ENCODE measurements at regions not wholly inside any gene's neighbourhood (a gene's known extent, or its start where the extent isn't known, plus 50 kb on each side); places are given as distances from the start of the nearest gene placed in this dataset.

DNA sequence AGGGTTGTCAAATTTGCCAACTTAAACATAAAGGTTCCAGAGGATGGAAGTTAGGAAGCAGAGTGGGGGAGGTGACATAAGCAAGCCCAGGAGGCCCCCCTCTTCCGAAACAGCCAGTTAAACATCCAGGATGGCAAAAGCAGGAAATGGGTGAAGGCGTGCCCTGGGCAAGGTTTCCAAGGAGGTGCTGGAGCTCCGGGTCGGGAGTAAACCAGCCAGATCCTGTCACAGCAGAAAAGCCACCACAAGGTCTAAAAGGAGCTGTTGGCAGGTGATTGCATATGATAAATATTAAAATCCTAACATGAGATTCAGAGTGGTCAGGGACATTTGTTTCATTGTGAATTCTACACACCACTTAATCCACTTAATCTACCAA is 572.2 kb upstream of the SALL3 start:
- H3K27me3 ChIP-seq (ENCODE audit: control insufficient read depth, insufficient read depth, low read length), result no peaks in the 10 kb centered on the region
- Mint-ChIP-seq H3K4me3 (no peak overlapping the region), H3K27ac (peak overlapping the region in 1 of 3 donors; percentile 17), H3K27me3 (no peaks in the 10 kb centered on the region), H3K36me3 (no peaks in the 10 kb centered on the region), H3K9me3 (peaks cover 0 to 5% (median 0%) of the 10 kb centered on the region in 7 donors), H3K4me1 (peaks cover 0 to 12% (median 5%) of the 10 kb centered on the region in 4 donors)
- H3K27ac ChIP-seq (ENCODE audit: insufficient read depth, low read length, poor library complexity, severe bottlenecking), result no peak overlapping the region
- ATAC-seq (ENCODE audit: low read depth in 2 of 2), result no peak
- H3K4me1 ChIP-seq (ENCODE audit: control insufficient read depth, insufficient read depth, low read length, poor library complexity, severe bottlenecking), result no peaks in the 10 kb centered on the region
- no peaks in the 10 kb centered on the region for H3K36me3 ChIP-seq (ENCODE audit: control insufficient read depth, insufficient read depth, low read length)
- H3K4me3 ChIP-seq (ENCODE audit: low read depth, low read length), result no peak overlapping the region
- no peak for DNase-seq
- H3K9me3 ChIP-seq (ENCODE audit: control insufficient read depth in 2 of 2, low read length in 2 of 2), result no peaks in the 10 kb centered on the region

DNA sequence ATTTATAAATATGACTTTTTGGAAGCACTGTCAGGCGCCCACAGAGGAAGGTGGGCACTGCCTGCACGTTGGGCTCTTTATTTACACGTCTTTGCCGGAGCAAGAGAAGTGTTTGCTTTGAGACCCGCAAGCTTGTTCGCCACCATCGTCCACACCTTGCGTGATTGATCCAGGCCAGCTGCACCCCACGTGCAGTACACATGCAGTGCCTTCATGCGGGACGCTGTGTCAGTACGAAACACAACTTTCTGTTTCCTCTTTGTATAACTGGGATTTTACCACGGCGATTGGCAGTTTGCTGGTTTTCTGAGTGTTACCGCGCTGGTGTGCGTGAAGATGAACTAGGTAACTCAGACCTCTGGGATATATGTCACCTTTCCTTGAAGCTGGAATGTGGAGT is 571.0 kb upstream of the SALL3 start:
- H3K4me3 ChIP-seq (ENCODE audit: low read depth, low read length), result no peak overlapping the region
- no peaks in the 10 kb centered on the region for H3K9me3 ChIP-seq (ENCODE audit: control insufficient read depth in 2 of 2, low read length in 2 of 2)
- no peaks in the 10 kb centered on the region for H3K36me3 Mint-ChIP-seq
- no peaks in the 10 kb centered on the region for H3K27me3 Mint-ChIP-seq
- H3K4me1 ChIP-seq (ENCODE audit: control insufficient read depth, insufficient read depth, low read length, poor library complexity, severe bottlenecking), result no peaks in the 10 kb centered on the region
- no peaks in the 10 kb centered on the region for H3K36me3 ChIP-seq (ENCODE audit: control insufficient read depth, insufficient read depth, low read length)
- no peak overlapping the region for H3K27ac Mint-ChIP-seq
- H3K27me3 ChIP-seq (ENCODE audit: control insufficient read depth, insufficient read depth, low read length), result no peaks in the 10 kb centered on the region
- ATAC-seq (ENCODE audit: low read depth in 2 of 2) (no peak), DNase-seq (no peak)
- H3K4me1 Mint-ChIP-seq, result peaks cover 0 to 12% (median 5%) of the 10 kb centered on the region in 4 donors
- H3K9me3 Mint-ChIP-seq, result peaks cover 0 to 5% (median 0%) of the 10 kb centered on the region in 7 donors
- no peak overlapping the region for H3K27ac ChIP-seq (ENCODE audit: insufficient read depth, low read length, poor library complexity, severe bottlenecking)
- no peak overlapping the region for H3K4me3 Mint-ChIP-seq

DNA sequence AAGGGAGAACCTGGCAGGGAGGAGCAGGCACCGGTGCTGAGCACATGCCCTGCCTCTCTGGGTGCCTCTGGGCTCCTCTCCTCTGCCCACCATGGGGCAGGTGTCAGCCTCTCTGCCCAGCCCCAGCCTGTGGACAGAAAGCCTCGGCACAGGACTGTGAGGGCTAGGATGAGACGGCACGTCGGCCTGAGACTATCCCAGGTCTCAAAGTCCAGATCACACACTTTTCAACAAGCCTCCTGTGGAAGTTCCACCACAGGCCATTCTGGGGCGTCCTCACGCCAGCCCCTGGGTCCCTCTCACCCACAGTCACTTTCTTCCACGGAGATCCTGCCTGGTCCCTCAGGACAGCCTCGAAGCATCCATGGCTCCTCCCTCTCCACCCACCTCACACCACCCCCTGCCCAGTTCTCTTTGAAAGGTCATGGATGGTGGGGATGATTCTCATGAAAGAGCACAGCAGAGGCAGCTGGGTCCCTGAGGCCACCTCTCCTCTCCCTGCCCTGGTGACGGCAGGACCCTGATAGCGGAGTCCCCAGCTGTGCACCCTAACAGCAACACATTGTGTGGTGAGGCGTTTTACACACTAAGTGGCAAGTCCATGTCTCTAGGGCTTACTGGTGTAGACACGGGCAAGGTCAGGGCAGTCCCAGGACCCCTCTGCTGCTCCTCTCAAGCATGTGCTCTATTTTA is 569.4 kb upstream of the SALL3 start:
- no peaks in the 10 kb centered on the region for H3K36me3 Mint-ChIP-seq
- H3K9me3 Mint-ChIP-seq, result peaks cover 0 to 5% (median 0%) of the 10 kb centered on the region in 7 donors
- H3K36me3 ChIP-seq (ENCODE audit: control insufficient read depth, insufficient read depth, low read length), result no peaks in the 10 kb centered on the region
- no peak for ATAC-seq (ENCODE audit: low read depth in 2 of 2)
- H3K4me3 Mint-ChIP-seq, result no peak overlapping the region
- H3K4me3 ChIP-seq (ENCODE audit: low read depth, low read length), result no peak overlapping the region
- no peaks in the 10 kb centered on the region for H3K4me1 ChIP-seq (ENCODE audit: control insufficient read depth, insufficient read depth, low read length, poor library complexity, severe bottlenecking)
- no peaks in the 10 kb centered on the region for H3K9me3 ChIP-seq (ENCODE audit: control insufficient read depth in 2 of 2, low read length in 2 of 2)
- H3K27me3 ChIP-seq (ENCODE audit: control insufficient read depth, insufficient read depth, low read length), result no peaks in the 10 kb centered on the region
- no peak overlapping the region for H3K27ac Mint-ChIP-seq
- no peak overlapping the region for H3K27ac ChIP-seq (ENCODE audit: insufficient read depth, low read length, poor library complexity, severe bottlenecking)
- peaks cover 0 to 12% (median 5%) of the 10 kb centered on the region in 4 donors for H3K4me1 Mint-ChIP-seq
- no peak for DNase-seq
- H3K27me3 Mint-ChIP-seq, result no peaks in the 10 kb centered on the region

DNA sequence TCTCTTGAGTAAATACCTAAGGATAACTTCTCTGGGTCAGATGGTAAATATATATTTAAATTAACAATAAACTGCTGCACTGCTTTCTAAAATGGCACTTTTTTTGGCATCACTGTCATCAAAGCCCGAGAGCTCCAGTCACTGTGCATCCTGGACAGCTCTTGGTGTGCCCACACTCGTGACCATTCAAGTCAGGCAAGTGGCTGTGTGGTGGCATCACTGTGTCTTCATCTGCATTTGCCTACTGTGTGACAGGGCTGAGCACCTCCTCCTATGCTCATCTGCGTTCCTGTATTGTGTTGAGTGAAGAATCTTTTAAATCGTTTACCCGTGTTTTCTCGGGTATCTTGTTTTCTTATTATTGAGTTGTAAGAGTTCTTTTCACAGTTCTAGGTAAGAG is 568.1 kb upstream of the SALL3 start:
- Histone ChIP-seq H3K4me3 (ENCODE audit: low read depth, low read length) (no peak overlapping the region), H3K4me1 (ENCODE audit: control insufficient read depth, insufficient read depth, low read length, poor library complexity, severe bottlenecking) (no peaks in the 10 kb centered on the region), H3K36me3 (ENCODE audit: control insufficient read depth, insufficient read depth, low read length) (no peaks in the 10 kb centered on the region), H3K27me3 (ENCODE audit: control insufficient read depth, insufficient read depth, low read length) (no peaks in the 10 kb centered on the region), H3K27ac (ENCODE audit: insufficient read depth, low read length, poor library complexity, severe bottlenecking) (no peak overlapping the region), H3K9me3 (ENCODE audit: control insufficient read depth in 2 of 2, low read length in 2 of 2) (no peaks in the 10 kb centered on the region)
- Mint-ChIP-seq H3K36me3 (no peaks in the 10 kb centered on the region), H3K9me3 (peaks cover 0 to 7% (median 0%) of the 10 kb centered on the region in 7 donors), H3K27ac (no peak overlapping the region), H3K4me1 (peaks cover 0 to 9% (median 5%) of the 10 kb centered on the region in 4 donors), H3K27me3 (no peaks in the 10 kb centered on the region), H3K4me3 (no peak overlapping the region)
- DNase-seq (no peak), ATAC-seq (ENCODE audit: low read depth in 2 of 2) (no peak)

DNA sequence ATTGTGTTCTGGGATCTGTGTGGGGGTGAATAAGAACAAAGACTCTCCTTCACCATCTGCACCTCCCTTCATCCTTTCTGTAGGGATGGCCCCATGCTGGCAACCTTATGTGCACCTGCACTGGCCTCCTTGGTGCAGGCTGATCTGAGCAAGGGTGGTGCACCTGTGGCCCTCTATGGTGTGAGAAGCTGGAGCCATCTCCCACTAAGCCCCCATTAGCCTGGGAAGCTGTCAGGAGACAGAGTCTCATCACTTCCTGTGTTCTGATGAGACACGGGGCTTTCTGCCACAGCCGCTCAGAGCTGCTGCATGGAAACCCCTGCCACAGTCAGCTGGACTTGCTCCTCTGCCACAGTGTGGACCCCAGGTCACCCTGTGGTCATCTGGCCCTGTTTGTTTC is 565.3 kb upstream of the SALL3 start:
- H3K4me3 Mint-ChIP-seq, result no peak overlapping the region
- Histone ChIP-seq H3K9me3 (ENCODE audit: control insufficient read depth in 2 of 2, low read length in 2 of 2) (no peaks in the 10 kb centered on the region), H3K4me1 (ENCODE audit: control insufficient read depth, insufficient read depth, low read length, poor library complexity, severe bottlenecking) (no peaks in the 10 kb centered on the region), H3K36me3 (ENCODE audit: control insufficient read depth, insufficient read depth, low read length) (no peaks in the 10 kb centered on the region), H3K4me3 (ENCODE audit: low read depth, low read length) (no peak overlapping the region), H3K27ac (ENCODE audit: insufficient read depth, low read length, poor library complexity, severe bottlenecking) (no peak overlapping the region), H3K27me3 (ENCODE audit: control insufficient read depth, insufficient read depth, low read length) (no peaks in the 10 kb centered on the region)
- peaks cover 0 to 5% (median 0%) of the 10 kb centered on the region in 7 donors for H3K9me3 Mint-ChIP-seq
- no peak overlapping the region for H3K27ac Mint-ChIP-seq
- DNase-seq, result no peak
- H3K27me3 Mint-ChIP-seq, result no peaks in the 10 kb centered on the region
- H3K36me3 Mint-ChIP-seq, result no peaks in the 10 kb centered on the region
- no peak for ATAC-seq (ENCODE audit: low read depth in 2 of 2)
- no peaks in the 10 kb centered on the region for H3K4me1 Mint-ChIP-seq

DNA sequence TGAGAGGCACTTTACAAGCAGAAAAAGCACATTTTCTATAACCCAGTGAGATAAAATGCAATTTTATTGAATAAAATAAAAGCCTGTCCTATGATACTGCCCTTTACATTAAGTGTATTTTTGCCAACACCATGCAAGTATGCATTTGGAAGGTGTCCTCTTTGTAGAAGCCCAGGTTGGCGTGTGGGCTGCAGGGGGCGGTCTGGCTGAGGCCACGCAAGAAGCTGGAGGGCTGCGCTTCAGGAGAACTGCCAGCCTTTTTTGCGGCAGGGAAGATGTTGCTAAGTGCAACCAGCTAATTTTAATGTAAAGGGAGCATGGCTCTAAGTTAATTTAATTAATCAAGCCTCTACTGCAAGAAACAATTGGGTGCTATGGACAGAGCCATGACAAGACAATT is 562.8 kb upstream of the SALL3 start:
- H3K4me3 ChIP-seq (ENCODE audit: low read depth, low read length), result no peak overlapping the region
- DNase-seq (no peak), ATAC-seq (ENCODE audit: low read depth in 2 of 2) (no peak)
- H3K9me3 ChIP-seq (ENCODE audit: control insufficient read depth in 2 of 2, low read length in 2 of 2), result no peaks in the 10 kb centered on the region
- no peak overlapping the region for H3K27ac ChIP-seq (ENCODE audit: insufficient read depth, low read length, poor library complexity, severe bottlenecking)
- no peaks in the 10 kb centered on the region for H3K36me3 ChIP-seq (ENCODE audit: control insufficient read depth, insufficient read depth, low read length)
- H3K27me3 ChIP-seq (ENCODE audit: control insufficient read depth, insufficient read depth, low read length), result no peaks in the 10 kb centered on the region
- H3K4me1 ChIP-seq (ENCODE audit: control insufficient read depth, insufficient read depth, low read length, poor library complexity, severe bottlenecking), result no peaks in the 10 kb centered on the region
- H3K9me3 Mint-ChIP-seq, result peaks cover 0 to 5% (median 0%) of the 10 kb centered on the region in 7 donors
- no peaks in the 10 kb centered on the region for H3K4me1 Mint-ChIP-seq
- no peak overlapping the region for H3K27ac Mint-ChIP-seq
- no peaks in the 10 kb centered on the region for H3K36me3 Mint-ChIP-seq
- H3K27me3 Mint-ChIP-seq, result no peaks in the 10 kb centered on the region
- H3K4me3 Mint-ChIP-seq, result no peak overlapping the region

DNA sequence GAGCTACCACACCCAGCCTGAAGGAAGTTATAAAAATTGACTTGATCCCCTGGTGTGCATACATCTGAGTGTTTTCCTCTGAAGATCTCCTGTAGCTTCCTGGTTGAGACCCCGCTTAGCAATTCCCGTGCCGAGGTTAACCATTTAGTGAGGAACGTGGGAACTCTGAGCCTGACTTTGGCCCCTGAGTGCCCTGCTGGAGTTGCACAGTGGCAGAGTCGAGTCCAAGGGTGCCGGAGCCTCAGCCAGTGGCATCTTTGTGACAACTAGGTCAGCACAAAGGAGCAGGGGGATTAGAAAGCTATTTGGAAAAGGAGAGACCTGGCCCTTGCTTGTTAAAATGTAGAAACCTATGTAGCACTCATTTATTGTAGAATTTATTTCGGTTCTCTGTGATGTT is 561.2 kb upstream of the SALL3 start:
- no peak overlapping the region for H3K27ac Mint-ChIP-seq
- no peaks in the 10 kb centered on the region for H3K27me3 Mint-ChIP-seq
- H3K36me3 Mint-ChIP-seq, result no peaks in the 10 kb centered on the region
- H3K4me1 ChIP-seq (ENCODE audit: control insufficient read depth, insufficient read depth, low read length, poor library complexity, severe bottlenecking), result no peaks in the 10 kb centered on the region
- peaks cover 0 to 5% (median 0%) of the 10 kb centered on the region in 7 donors for H3K9me3 Mint-ChIP-seq
- DNase-seq, result no peak
- no peaks in the 10 kb centered on the region for H3K36me3 ChIP-seq (ENCODE audit: control insufficient read depth, insufficient read depth, low read length)
- H3K9me3 ChIP-seq (ENCODE audit: control insufficient read depth in 2 of 2, low read length in 2 of 2), result no peaks in the 10 kb centered on the region
- no peaks in the 10 kb centered on the region for H3K27me3 ChIP-seq (ENCODE audit: control insufficient read depth, insufficient read depth, low read length)
- no peaks in the 10 kb centered on the region for H3K4me1 Mint-ChIP-seq
- no peak overlapping the region for H3K4me3 Mint-ChIP-seq
- H3K4me3 ChIP-seq (ENCODE audit: low read depth, low read length), result no peak overlapping the region
- no peak for ATAC-seq (ENCODE audit: low read depth in 2 of 2)
- H3K27ac ChIP-seq (ENCODE audit: insufficient read depth, low read length, poor library complexity, severe bottlenecking), result no peak overlapping the region

DNA sequence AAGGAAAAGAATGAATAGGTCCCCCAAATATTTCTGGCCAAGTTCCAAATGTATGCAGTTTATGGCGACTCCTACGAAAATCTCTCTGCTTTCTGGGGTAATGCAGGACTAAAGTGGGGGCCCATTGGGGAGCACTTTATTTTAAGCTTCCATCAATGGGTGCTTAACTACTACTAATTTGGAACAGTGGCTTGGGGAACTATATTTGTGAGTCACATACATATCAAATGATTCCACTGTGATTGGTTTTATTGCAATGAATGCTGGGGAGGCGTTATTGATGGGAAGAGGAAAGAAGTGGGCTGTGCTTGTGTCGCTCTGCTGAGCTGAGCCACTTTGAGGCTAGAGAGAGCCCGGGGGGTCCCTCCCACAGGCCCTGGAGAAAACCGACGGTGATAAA is 560.4 kb upstream of the SALL3 start:
- no peak overlapping the region for H3K4me3 ChIP-seq (ENCODE audit: low read depth, low read length)
- Mint-ChIP-seq H3K27ac (no peak overlapping the region), H3K27me3 (no peaks in the 10 kb centered on the region), H3K36me3 (no peaks in the 10 kb centered on the region), H3K4me1 (no peaks in the 10 kb centered on the region), H3K4me3 (no peak overlapping the region), H3K9me3 (peaks cover 0 to 5% (median 0%) of the 10 kb centered on the region in 7 donors)
- ATAC-seq (ENCODE audit: low read depth in 2 of 2), result no peak
- H3K27ac ChIP-seq (ENCODE audit: insufficient read depth, low read length, poor library complexity, severe bottlenecking), result no peak overlapping the region
- no peak for DNase-seq
- no peaks in the 10 kb centered on the region for H3K9me3 ChIP-seq (ENCODE audit: control insufficient read depth in 2 of 2, low read length in 2 of 2)
- no peaks in the 10 kb centered on the region for H3K36me3 ChIP-seq (ENCODE audit: control insufficient read depth, insufficient read depth, low read length)
- no peaks in the 10 kb centered on the region for H3K4me1 ChIP-seq (ENCODE audit: control insufficient read depth, insufficient read depth, low read length, poor library complexity, severe bottlenecking)
- no peaks in the 10 kb centered on the region for H3K27me3 ChIP-seq (ENCODE audit: control insufficient read depth, insufficient read depth, low read length)
